ENCODE measurements at regions not wholly inside any gene's neighbourhood (a gene's known extent, or its start where the extent isn't known, plus 50 kb on each side); places are given as distances from the start of the nearest gene placed in this dataset.
"Not testable (repeated sequence)": the region's sequence is repeated elsewhere in the genome, so short reads cannot be mapped to it uniquely, and the experiment has no call there.

DNA sequence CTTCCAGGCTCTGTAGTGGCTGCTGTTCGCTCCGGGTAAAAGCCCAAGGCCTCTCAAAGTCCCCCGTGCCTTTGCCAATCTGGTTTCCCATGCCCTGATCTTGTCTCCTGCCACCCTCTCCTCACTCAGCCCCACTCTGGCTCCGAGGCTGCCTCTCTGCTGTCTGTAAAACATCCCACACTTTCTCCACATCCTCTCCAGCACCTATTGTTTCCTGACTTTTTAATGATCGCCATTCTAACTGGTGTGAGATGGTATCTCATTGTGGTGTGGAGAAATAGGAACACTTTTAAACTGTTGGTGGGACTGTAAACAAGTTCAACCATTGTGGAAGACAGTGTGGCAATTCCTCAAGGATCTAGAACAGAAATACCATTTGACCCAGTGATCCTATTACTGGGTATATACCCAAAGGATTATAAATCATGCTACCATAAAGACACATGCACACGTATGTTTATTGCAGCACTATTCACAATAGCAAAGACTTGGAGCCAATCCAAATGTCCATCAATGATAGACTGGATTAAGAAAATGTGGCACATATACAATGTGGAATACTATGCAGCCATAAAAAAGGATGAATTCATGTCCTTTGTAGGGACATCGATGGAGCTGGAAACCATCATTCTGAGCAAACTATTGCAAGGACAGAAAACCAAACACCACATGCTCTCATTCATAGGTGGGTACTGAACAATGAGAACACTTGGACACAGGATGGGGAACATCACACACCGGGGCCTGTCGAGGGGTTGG is 112.9 kb downstream of the VEGFA start:
- not testable (repeated sequence) for DNase-seq

- DNase-seq, result no peak
Observed at GRCh38 chr6:43880236-43881137, 110.5 kb downstream of the VEGFA start.

DNA sequence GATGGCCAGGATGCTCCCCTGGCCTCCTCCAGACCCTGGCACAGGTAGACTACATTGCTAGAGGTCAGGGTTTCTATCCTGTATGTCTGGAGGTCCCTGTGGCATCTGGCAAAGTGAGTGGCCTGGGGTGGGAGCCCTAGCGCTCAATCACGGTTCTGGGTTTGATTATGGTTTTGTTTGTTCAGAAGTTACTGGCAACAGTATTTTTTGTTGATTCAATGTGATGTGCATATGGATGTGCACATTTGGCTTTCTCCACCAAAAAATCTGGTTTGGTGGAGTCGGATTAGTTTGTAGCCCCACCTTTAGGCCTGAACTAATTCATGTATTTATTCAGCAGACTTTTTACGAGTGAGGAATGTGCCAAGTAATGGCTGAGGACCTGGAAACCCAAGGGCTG is 109.7 kb downstream of the VEGFA start:
- no peak for DNase-seq

DNA sequence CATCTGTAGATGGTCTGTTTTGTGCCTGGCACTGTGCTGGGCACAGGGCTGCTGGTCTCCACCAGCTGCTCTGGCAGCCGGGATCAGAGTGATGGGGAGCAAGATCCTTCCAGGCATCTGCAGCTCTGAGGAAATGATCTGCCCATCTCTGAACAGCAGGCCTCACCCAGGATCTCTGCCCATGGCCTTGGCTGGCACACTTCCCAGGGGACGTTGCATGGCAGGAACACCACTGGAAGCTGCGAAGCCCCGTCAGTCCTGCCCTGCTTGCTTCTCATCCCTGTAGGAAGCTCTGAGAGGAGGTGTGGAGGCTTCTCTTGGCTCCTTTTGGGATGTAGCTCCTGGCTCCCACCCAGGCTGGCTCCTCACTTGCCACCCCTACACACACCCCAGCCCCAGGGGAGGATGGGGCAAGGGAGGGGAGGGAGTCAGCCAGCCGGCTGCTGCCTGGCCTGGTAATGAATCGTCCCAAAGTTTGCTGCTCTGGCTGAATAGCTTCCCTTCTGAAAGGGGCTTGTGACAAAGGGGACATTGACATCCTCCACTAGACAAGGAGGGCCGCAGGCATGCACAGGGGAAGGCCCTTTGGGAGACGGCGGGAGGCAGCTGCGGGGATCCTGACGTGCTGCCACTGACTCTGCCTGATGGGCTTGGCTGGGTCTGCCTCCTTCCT is 108.9 kb downstream of the VEGFA start:
- no peak for DNase-seq

GRCh38 chr6:43878127-43878634 is 108.2 kb downstream of the VEGFA start:
- no peak for DNase-seq

DNA sequence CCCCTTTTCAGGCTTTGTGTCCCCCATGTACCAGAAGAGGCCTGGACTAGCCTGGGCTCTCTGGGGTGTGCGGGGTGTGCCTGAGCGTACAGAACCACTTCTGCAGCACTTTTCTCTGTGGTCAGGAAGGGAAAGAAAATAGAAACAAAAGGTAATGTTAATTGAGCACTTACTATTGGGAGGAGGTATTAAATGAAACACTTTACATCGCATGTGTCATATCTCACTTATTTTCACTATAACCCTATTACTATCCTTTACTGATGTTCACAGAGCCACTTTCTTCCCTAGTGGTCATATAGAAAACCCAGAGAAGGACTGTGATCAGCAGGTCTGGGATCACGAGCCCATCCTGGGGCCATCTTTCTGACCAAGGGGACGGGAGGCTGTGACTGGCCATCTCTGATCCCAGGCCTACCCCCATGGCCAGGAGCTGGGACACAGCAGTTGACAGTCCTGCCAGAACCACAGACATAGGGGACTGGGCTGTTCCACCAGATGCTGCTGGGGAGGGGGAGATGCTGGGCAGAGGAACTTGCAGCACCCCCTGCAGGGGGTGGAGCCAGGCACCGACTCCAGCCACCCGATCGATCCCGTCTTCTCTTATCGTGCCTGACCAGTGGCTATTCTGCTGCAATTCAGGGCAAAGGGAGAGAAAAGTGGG is 107.6 kb downstream of the VEGFA start:
- DNase-seq, result no peak

- DNase-seq, result no peak
Observed at GRCh38 chr6:43877036-43877435, 107.0 kb downstream of the VEGFA start.

- no peak for DNase-seq
Observed at GRCh38 chr6:43876602-43877001, 106.6 kb downstream of the VEGFA start.

- no peak for DNase-seq
Observed at GRCh38 chr6:43875849-43876572, 106.0 kb downstream of the VEGFA start.

DNA sequence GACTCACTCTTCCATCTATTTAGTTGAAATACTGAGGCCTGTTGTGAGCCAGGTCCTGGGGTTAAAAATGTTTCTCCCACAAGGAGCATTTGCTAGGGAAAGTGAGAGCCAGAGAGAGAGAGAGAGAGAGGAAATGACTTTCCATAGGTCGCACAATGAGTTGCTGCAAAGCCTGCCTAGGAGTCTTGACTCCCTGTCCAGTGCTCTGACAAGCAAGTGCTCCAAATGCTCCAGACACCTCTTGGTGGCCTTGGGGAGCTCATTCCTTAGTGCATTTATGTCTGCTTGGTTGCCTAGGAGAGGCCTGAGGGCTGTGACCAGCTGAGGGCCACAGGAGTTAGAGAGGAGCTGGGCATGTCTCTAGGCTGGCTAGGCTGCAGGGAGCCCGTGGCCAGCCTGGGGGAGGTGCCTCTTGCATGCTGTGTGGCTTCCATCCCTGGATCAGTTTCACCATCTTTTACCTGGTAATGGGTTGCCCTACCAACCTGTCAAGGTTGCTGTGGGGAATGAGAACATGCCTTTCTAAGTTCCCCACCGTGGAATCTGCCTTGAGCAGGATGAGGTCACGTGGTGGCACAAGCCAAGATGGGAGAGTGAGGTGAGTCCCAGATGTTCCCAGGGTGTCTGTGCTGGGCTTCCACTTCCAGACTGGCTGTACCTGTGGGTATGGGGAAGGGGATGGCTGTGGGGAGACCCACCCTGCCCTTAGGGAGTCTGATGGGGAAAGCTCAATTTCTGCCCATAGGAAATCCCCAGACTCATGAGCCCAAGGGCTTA is 105.0 kb downstream of the VEGFA start:
- no peak for DNase-seq

DNA sequence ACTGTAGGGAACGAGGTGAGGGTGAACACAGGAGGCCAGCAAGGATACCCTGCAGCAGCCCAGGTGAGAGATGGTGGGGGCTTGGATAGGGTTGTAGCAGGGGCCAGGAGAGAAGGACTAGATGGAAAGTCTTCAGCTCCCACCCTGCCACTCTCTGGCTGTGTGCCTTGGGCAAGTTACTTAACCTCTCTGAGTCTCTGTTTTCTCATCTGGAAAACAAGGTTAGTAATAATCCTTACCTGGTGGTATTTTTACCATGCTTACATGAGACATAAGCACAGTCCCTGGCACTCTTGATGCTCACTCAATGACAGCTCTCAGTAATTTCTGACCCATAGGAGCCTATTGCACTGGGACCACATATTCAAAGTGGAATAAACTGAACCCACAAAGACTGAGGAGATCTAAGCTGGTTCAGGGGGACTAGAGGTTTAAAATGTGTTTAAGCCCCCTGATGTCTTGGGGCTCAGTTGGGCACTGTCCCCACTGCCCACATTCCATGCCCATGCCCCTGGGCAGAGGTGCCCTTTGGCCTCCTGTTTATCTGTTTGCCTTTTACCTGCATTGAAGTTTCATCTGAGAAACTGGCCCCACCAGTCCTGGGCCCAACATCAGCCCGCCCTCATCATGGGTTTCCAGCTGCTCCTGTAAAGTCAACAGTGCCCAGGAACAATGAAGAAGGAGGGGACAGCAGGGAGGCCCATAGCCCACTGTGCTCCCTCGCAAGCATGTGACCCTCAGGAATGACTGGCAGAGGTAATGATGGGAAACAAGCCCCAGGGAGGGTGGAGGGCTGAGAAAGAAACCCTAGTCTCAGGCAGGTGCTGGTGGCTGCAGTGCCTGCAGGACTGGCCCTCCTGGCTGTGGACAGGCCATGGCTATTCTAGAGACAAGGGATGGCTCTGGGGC is 104.0 kb downstream of the VEGFA start:
- DNase-seq, result peak; percentile 78

DNA sequence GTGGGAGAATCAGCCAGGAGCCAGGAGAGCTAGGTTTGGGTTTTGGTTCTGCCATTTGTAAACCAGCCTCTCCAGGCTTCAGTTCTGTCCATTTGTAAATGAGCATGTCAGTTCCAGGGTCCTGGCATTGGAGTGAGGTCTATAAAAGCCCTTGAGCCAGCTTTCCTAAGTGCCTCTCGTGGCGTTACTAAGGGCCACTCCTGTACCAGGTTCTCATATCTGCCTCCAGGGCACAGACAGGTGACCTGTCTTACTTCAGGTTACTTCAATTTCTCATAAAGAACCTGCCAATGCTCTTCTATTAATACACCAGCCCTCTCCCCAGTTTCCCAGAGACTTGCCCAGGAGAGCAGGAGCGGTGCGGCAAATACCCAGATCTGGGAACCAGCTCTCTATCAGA is 101.9 kb downstream of the VEGFA start:
- DNase-seq, result no peak

GRCh38 chr6:43871284-43871683 is 101.3 kb downstream of the VEGFA start:
- DNase-seq, result no peak

- no peak for DNase-seq
Observed at GRCh38 chr6:43870660-43871061, 100.7 kb downstream of the VEGFA start.

DNA sequence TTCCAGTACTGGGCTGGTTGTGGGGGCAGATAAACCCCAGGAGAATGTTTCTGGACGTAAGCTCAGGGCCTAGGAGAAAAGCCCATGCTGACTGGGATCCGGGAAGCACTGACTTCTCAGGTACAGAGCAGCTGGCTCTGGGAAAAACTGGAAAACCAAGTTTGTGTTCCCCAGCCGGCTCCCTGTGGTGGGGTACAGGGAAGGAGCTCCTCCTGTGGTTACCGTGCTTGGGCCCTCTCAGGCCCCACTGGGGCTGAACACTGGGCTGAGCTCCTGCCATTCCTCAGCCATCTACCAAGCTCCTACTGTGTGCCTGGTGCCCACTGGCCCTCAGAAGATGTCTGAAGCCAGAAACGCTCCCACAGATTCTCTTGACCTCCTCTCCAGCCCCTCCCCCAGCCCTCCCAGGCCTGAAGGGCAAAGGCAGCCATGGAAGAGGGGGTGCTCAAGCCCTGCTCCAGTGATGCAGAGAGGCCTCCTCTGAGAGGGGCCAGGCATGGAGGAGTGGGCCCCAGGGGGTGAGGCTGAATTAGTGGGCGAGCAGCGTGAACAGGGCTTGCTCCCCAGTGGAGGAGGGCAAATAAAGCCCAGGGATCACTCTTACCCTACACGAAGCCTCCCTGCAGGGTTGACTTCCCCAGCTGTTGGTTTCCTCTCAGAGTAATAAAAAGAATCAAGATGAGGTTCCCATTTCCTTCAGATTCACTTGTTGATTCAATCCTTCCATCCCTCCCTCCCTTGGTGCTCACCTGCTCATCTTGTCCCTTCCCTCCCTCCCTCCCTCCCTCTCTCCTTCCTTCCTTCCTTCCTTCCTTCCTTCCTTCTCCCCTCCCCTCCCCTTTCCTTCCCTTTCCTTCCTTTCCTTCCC is 100.0 kb downstream of the VEGFA start:
- no peak for DNase-seq

DNA sequence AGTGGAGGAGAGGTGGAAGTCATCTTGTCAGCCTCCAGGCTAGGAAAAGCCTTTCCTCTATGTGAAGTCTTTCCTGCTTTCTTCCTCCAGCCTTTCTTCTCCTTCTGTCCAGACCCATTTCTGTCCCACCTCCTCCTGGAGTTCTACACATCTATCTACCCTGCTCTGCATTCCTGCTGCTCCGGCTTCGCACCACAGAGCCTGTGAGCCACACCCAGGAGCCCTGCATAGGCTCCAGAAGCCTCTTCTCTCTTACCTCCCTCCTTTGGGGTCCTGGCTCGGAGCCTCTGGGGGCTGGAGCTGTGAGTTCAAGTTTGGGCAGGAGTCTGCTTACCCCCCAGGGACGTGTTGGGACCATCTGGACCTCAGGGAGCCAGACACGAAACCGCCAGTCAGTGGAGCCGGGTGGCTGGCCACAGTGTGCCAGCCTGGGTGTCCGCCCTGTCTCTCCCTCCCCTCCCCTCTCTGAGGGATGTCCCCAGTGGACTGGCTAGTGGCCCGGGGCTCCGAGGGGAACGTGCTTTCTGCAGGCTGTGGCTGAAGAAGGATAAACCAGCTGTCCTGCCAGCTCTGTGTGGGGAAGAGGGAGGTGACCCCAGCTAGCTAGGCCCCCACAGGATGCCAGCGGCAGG is 99.2 kb downstream of the VEGFA start:
- no peak for DNase-seq

- no peak for DNase-seq
Observed at GRCh38 chr6:43868467-43868866, 98.5 kb downstream of the VEGFA start.

DNA sequence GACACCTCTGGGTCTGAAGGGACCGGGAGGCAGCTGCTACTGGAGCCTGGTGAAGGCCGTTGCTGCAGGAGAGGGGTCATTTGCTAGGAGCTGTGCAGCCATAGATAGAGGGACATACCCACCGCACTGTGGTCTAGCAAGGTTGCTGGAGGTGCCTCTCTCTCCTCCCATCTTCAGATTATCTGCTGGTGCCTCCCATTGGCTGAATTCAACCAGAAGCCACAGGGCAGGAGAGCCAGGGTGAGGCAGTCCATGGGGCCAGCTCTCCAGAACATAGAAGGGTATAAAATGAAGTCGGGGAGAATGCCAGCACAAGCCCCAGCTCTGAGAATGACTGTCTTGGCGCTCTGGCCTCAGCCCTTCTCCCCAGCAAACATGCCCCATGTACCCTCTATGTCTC is 98.0 kb downstream of the VEGFA start:
- DNase-seq, result no peak

- no peak for DNase-seq
Observed at GRCh38 chr6:43867246-43867645, 97.2 kb downstream of the VEGFA start.

All from DMS153 (cell line).